Suprapubic skin (tissue), 4 donors: ENCODE measurements at regions not wholly inside any gene's neighbourhood (a gene's known extent, or its start where the extent isn't known, plus 50 kb on each side); places are given as distances from the start of the nearest gene placed in this dataset.
A peak's percentile ranks its signal among the peaks of the same experiment; 100 is the strongest.

Experiments used
- DNase-seq, 2 donors: peaks; one replicate each; pipeline ENCODE4 v3.0.0-alpha.2; 2019; ENCODE audit warnings: low spot score in 2 of 2
- H3K27ac ChIP-seq: fragments of 200-600 bp; sonication (generic); one replicate; pipeline ENCODE4 v1.5.1; 2019
- H3K27me3 ChIP-seq: fragments of 200-600 bp; sonication (generic); one replicate; pipeline ENCODE4 v1.5.1; 2019
- H3K36me3 ChIP-seq: fragments of 200-600 bp; sonication (generic); one replicate; pipeline ENCODE4 v1.5.1; 2019
- H3K4me1 ChIP-seq: fragments of 200-600 bp; sonication (generic); one replicate; pipeline ENCODE4 v1.5.1; 2019
- H3K4me3 ChIP-seq: fragments of 200-600 bp; sonication (generic); one replicate; pipeline ENCODE4 v1.5.1; 2019; ENCODE audit warnings: mild to moderate bottlenecking
- H3K9me3 ChIP-seq: fragments of 200-600 bp; sonication (generic); one replicate; pipeline ENCODE4 v1.5.1; 2019
- CTCF ChIP-seq, 2 donors: fragments of 200-600 bp in 1 of 2; fragments of 450-650 bp in 1 of 2; sonication (generic) in 1 of 2; IDR thresholded peaks; one replicate each; pipeline ENCODE4 v1.5.1; 2016 to 2019; ENCODE audit warnings: antibody characterized with exemption in 2 of 2, mild to moderate bottlenecking in 1 of 2, moderate library complexity in 1 of 2
- EP300 ChIP-seq: sonication (generic); formaldehyde crosslinking; IDR thresholded peaks from one replicate; pipeline ENCODE4 v1.6.1; 2017; ENCODE audit warnings: antibody characterized with exemption
- POLR2A ChIP-seq, 2 donors: fragments of 450-650 bp; IDR thresholded peaks; one replicate each; pipeline ENCODE4 v1.6.1; 2017; ENCODE audit warnings: antibody characterized with exemption in 2 of 2, mild to moderate bottlenecking in 2 of 2, moderate library complexity in 2 of 2
- POLR2AphosphoS5 ChIP-seq, 3 donors: sonication (generic); formaldehyde crosslinking; IDR thresholded peaks; one replicate each; pipeline ENCODE4 v1.6.1; 2017; ENCODE audit warnings: antibody characterized with exemption in 3 of 3
- WGBS: methylation state at CpG from one replicate; pipeline ENCODE4 v1.1.5; 2018; 5-methylcytosine and 5-hydroxymethylcytosine counted together

GRCh38 chr3:127455541-127456450 is 134.7 kb downstream of the TPRA1 start:
- Histone ChIP-seq H3K36me3 (no peaks in the 10 kb centered on the region), H3K9me3 (no peaks in the 10 kb centered on the region), H3K27ac (no peak overlapping the region), H3K4me3 (peak overlapping the region; percentile 32), H3K4me1 (peaks cover 25% of the 10 kb centered on the region), H3K27me3 (peaks cover 61% of the 10 kb centered on the region)
- WGBS, result 6% methylated on average over 23 of the region's 67 CpGs
- TF ChIP-seq EP300 (no peak), CTCF (IDR thresholded peaks at IDR 0.05) (peak; percentile 56 to 98), POLR2A (IDR thresholded peaks at IDR 0.05) (no peak), POLR2AphosphoS5 (IDR thresholded peaks at IDR 0.05) (no peak)
- DNase-seq, result peak; percentile 68 to 79

- Histone ChIP-seq H3K27ac (no peak overlapping the region), H3K4me1 (peaks cover 25% of the 10 kb centered on the region), H3K9me3 (no peaks in the 10 kb centered on the region), H3K27me3 (peaks cover 69% of the 10 kb centered on the region), H3K4me3 (no peak overlapping the region), H3K36me3 (no peaks in the 10 kb centered on the region)
- TF ChIP-seq POLR2AphosphoS5 (IDR thresholded peaks at IDR 0.05) (no peak), EP300 (no peak), POLR2A (IDR thresholded peaks at IDR 0.05) (no peak), CTCF (IDR thresholded peaks at IDR 0.05) (no peak)
- peak; percentile 56 to 57 for DNase-seq
- WGBS, result 89% methylated on average over 8 of the region's 8 CpGs
These were observed 135.6 kb downstream of the TPRA1 start for GRCh38 chr3:127454968-127455367.

- Histone ChIP-seq H3K36me3 (no peaks in the 10 kb centered on the region), H3K4me1 (peaks cover 25% of the 10 kb centered on the region), H3K27me3 (peaks cover 69% of the 10 kb centered on the region), H3K27ac (no peak overlapping the region), H3K4me3 (no peak overlapping the region), H3K9me3 (no peaks in the 10 kb centered on the region)
- WGBS, result 83% methylated on average over 1 of the region's 1 CpG
- TF ChIP-seq POLR2A (IDR thresholded peaks at IDR 0.05) (no peak), EP300 (no peak), CTCF (IDR thresholded peaks at IDR 0.05) (no peak), POLR2AphosphoS5 (IDR thresholded peaks at IDR 0.05) (no peak)
- DNase-seq, result peak; percentile 34 to 40
These were observed 136.5 kb downstream of the TPRA1 start for GRCh38 chr3:127454051-127454450.

GRCh38 chr3:127452321-127452821 is 138.2 kb downstream of the TPRA1 start:
- Histone ChIP-seq H3K27ac (no peak overlapping the region), H3K27me3 (peaks cover 57% of the 10 kb centered on the region), H3K4me1 (peaks cover 26% of the 10 kb centered on the region), H3K36me3 (no peaks in the 10 kb centered on the region), H3K9me3 (no peaks in the 10 kb centered on the region), H3K4me3 (no peak overlapping the region)
- 92% methylated on average over 6 of the region's 7 CpGs for WGBS
- DNase-seq, result peak; percentile 22 to 53
- TF ChIP-seq EP300 (no peak), CTCF (IDR thresholded peaks at IDR 0.05) (no peak), POLR2A (IDR thresholded peaks at IDR 0.05) (no peak), POLR2AphosphoS5 (IDR thresholded peaks at IDR 0.05) (no peak)

- peaks cover 15% of the 10 kb centered on the region for H3K4me1 ChIP-seq
- DNase-seq, result peak; percentile 24
These were observed 139.2 kb downstream of the TPRA1 start for GRCh38 chr3:127451321-127451720.

More at GRCh38 chr3:127451321-127451720, 139.2 kb downstream of the TPRA1 start:
- H3K27ac ChIP-seq, result no peak overlapping the region
- peaks cover 47% of the 10 kb centered on the region for H3K27me3 ChIP-seq
- TF ChIP-seq CTCF (IDR thresholded peaks at IDR 0.05), result no peak
- no peak for TF ChIP-seq POLR2A (IDR thresholded peaks at IDR 0.05)
- no peak for TF ChIP-seq EP300
- TF ChIP-seq POLR2AphosphoS5 (IDR thresholded peaks at IDR 0.05), result no peak
- H3K36me3 ChIP-seq, result no peaks in the 10 kb centered on the region
- no peak overlapping the region for H3K4me3 ChIP-seq
- WGBS, result 90% methylated on average over 4 of the region's 4 CpGs
- H3K9me3 ChIP-seq, result no peaks in the 10 kb centered on the region
